Ectodermal cell (in vitro differentiated cells): ENCODE measurements at regions not wholly inside any gene's neighbourhood (a gene's known extent, or its start where the extent isn't known, plus 50 kb on each side); places are given as distances from the start of the nearest gene placed in this dataset.

Source experiments
- H3K27ac ChIP-seq: 2 replicates; pipeline ENCODE4 v1.7.0; 2013; ENCODE audit warnings: mild to moderate bottlenecking, low read depth, low read length; ENCODE audit not compliant: insufficient read depth, poor library complexity, severe bottlenecking
- H3K27me3 ChIP-seq: 2 replicates; pipeline ENCODE4 v1.7.0; 2013; ENCODE audit warnings: mild to moderate bottlenecking, low read length; ENCODE audit not compliant: insufficient read depth, control insufficient read depth, poor library complexity, severe bottlenecking
- H3K36me3 ChIP-seq: one replicate; pipeline ENCODE4 v1.7.0; 2013; ENCODE audit warnings: low read length; ENCODE audit not compliant: control insufficient read depth, insufficient read depth
- H3K4me1 ChIP-seq: one replicate; pipeline ENCODE4 v1.7.0; 2013; ENCODE audit warnings: low read length; ENCODE audit not compliant: control insufficient read depth, insufficient read depth
- H3K4me3 ChIP-seq: 2 replicates; pipeline ENCODE4 v1.7.0; 2013; ENCODE audit warnings: low read depth, low read length, control low read depth; ENCODE audit not compliant: insufficient read depth
- H3K9me3 ChIP-seq: 2 replicates; pipeline ENCODE4 v1.7.0; 2013; ENCODE audit warnings: mild to moderate bottlenecking, low read length, moderate library complexity; ENCODE audit not compliant: control insufficient read depth
- WGBS, 2 experiments: methylation state at CpG; one replicate each; pipeline ENCODE4 v1.1.7; 2013; ENCODE audit warnings: missing lambda C conversion rate in 2 of 2; 5-methylcytosine and 5-hydroxymethylcytosine counted together

GRCh38 chr4:101670897-101671296 lies 119.6 kb upstream of the BANK1 start:
- no peak overlapping the region for H3K27ac ChIP-seq
- H3K4me3 ChIP-seq, result no peak overlapping the region
- no peaks in the 10 kb centered on the region for H3K27me3 ChIP-seq
- 91 to 92% methylated on average over 3 of the region's 3 CpGs for WGBS, 2 experiments
- H3K9me3 ChIP-seq, result no peaks in the 10 kb centered on the region
- no peaks in the 10 kb centered on the region for H3K4me1 ChIP-seq
- no peaks in the 10 kb centered on the region for H3K36me3 ChIP-seq

GRCh38 chr4:101670370-101670769 lies 120.2 kb upstream of the BANK1 start:
- 88 to 96% methylated on average over 4 of the region's 4 CpGs for WGBS, 2 experiments
- no peak overlapping the region for H3K4me3 ChIP-seq

GRCh38 chr4:101669832-101670188 lies 120.7 kb upstream of the BANK1 start:
- H3K36me3 ChIP-seq, result no peaks in the 10 kb centered on the region
- 92 to 97% methylated on average over 1 of the region's 1 CpG for WGBS, 2 experiments

More at GRCh38 chr4:101670370-101670769, 120.2 kb upstream of the BANK1 start:
- no peak overlapping the region for H3K27ac ChIP-seq
- no peaks in the 10 kb centered on the region for H3K4me1 ChIP-seq
- H3K27me3 ChIP-seq, result no peaks in the 10 kb centered on the region
- H3K36me3 ChIP-seq, result no peaks in the 10 kb centered on the region
- H3K9me3 ChIP-seq, result no peaks in the 10 kb centered on the region

GRCh38 chr4:101669138-101669831 lies 121.2 kb upstream of the BANK1 start:
- 94% methylated on average over 3 of the region's 3 CpGs for WGBS, 2 experiments
- no peaks in the 10 kb centered on the region for H3K9me3 ChIP-seq
- no peak overlapping the region for H3K4me3 ChIP-seq
- H3K27ac ChIP-seq, result no peak overlapping the region
- no peaks in the 10 kb centered on the region for H3K4me1 ChIP-seq
- H3K36me3 ChIP-seq, result no peaks in the 10 kb centered on the region
- H3K27me3 ChIP-seq, result no peaks in the 10 kb centered on the region

More at GRCh38 chr4:101669832-101670188, 120.7 kb upstream of the BANK1 start:
- Histone ChIP-seq H3K4me1 (no peaks in the 10 kb centered on the region), H3K4me3 (no peak overlapping the region), H3K27ac (no peak overlapping the region), H3K9me3 (no peaks in the 10 kb centered on the region), H3K27me3 (no peaks in the 10 kb centered on the region)

- H3K36me3 ChIP-seq, result no peaks in the 10 kb centered on the region
- no peaks in the 10 kb centered on the region for H3K9me3 ChIP-seq
- 93 to 97% methylated on average over 4 of the region's 4 CpGs for WGBS, 2 experiments
- H3K4me3 ChIP-seq, result no peak overlapping the region
- H3K4me1 ChIP-seq, result no peaks in the 10 kb centered on the region
- no peak overlapping the region for H3K27ac ChIP-seq
- no peaks in the 10 kb centered on the region for H3K27me3 ChIP-seq
Measured at GRCh38 chr4:101667348-101667747, 123.2 kb upstream of the BANK1 start.

- Histone ChIP-seq H3K27ac (no peak overlapping the region), H3K27me3 (no peaks in the 10 kb centered on the region), H3K4me1 (no peaks in the 10 kb centered on the region), H3K4me3 (no peak overlapping the region), H3K36me3 (no peaks in the 10 kb centered on the region), H3K9me3 (no peaks in the 10 kb centered on the region)
- 93 to 100% methylated on average over 1 of the region's 1 CpG for WGBS, 2 experiments
Measured at GRCh38 chr4:101660607-101661006, 129.9 kb upstream of the BANK1 start.

- Histone ChIP-seq H3K36me3 (no peaks in the 10 kb centered on the region), H3K9me3 (no peaks in the 10 kb centered on the region), H3K4me1 (no peaks in the 10 kb centered on the region), H3K4me3 (no peak overlapping the region), H3K27me3 (no peaks in the 10 kb centered on the region), H3K27ac (no peak overlapping the region)
- 80 to 100% methylated on average over 1 of the region's 1 CpG for WGBS, 2 experiments
Measured at GRCh38 chr4:101655857-101656256, 134.7 kb upstream of the BANK1 start.

- H3K36me3 ChIP-seq, result no peaks in the 10 kb centered on the region
- no peaks in the 10 kb centered on the region for H3K4me1 ChIP-seq
- WGBS, 2 experiments, result 92 to 98% methylated on average over 2 of the region's 2 CpGs
- H3K4me3 ChIP-seq, result no peak overlapping the region
- no peak overlapping the region for H3K27ac ChIP-seq
- H3K9me3 ChIP-seq, result no peaks in the 10 kb centered on the region
- no peaks in the 10 kb centered on the region for H3K27me3 ChIP-seq
Measured at GRCh38 chr4:101655005-101655404, 135.5 kb upstream of the BANK1 start.

- Histone ChIP-seq H3K36me3 (no peaks in the 10 kb centered on the region), H3K4me1 (no peaks in the 10 kb centered on the region), H3K9me3 (no peaks in the 10 kb centered on the region), H3K27me3 (no peaks in the 10 kb centered on the region), H3K4me3 (no peak overlapping the region), H3K27ac (no peak overlapping the region)
- 91% methylated on average over 3 of the region's 3 CpGs for WGBS, 2 experiments
Measured at GRCh38 chr4:101651778-101652177, 138.8 kb upstream of the BANK1 start.

- Histone ChIP-seq H3K27ac (no peak overlapping the region), H3K27me3 (no peaks in the 10 kb centered on the region), H3K9me3 (no peaks in the 10 kb centered on the region), H3K4me3 (no peak overlapping the region), H3K36me3 (no peaks in the 10 kb centered on the region), H3K4me1 (no peaks in the 10 kb centered on the region)
- WGBS, 2 experiments, result 89 to 93% methylated on average over 3 of the region's 3 CpGs
Measured at GRCh38 chr4:101649790-101650515, 140.6 kb upstream of the BANK1 start.
